ENCODE measurements at regions not wholly inside any gene's neighbourhood (a gene's known extent, or its start where the extent isn't known, plus 50 kb on each side); places are given as distances from the start of the nearest gene placed in this dataset.

DNA sequence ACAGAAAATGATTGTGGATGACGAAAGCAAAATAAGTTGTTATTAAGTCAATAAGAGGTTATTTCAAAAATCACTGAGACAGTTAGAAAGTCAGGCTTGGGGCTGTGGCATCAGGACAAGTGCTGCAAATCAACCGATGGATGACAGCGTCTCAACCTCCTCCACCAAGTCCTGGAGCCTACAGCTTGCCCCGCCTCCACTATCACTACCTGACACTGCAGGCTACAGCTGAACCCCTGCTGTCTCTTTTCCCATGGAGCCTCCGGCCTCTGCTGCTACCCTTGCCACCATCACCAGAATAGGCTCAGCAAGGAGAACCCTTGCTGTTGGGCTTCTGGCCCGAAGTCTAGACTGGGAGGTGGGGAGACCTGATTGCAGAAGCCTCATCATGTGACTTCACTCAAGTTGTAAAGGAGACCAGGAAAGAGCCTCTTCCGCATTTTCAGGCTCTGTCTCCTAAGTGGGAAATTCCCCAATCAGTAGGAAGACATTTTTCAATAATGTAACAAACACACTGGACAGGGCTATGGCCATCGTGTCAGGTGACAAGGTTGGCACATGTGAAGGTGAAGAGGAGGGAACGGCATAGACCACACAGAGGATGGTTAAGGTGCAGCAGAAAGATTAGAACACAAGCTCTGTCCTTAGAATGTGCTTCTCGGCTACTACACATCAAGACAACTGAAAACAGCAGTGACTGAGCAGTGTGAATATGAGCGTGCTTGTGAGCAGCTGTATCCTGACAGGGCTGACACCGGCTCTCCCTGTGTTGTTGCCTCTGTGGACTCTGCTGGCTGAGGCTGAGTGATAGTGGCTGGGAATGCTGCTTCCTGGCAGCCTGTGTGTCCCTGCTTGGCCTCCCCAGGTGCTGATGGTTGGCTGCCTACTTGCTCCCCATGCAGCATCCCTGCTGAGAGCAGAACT is 660.7 kb downstream of the PTPRU start:
- no peak for DNase-seq (ENCODE audit: low spot score)
- ChIA-PET POLR2A (ENCODE audit: low non-redundant PET) (no interaction called here), CTCF (interaction anchor here (0.6 kb wide), 1 partner anchor 295 kb away, joined by 4 read pairs; no protein-coding TSS in a partner anchor)
- no peak overlapping the region for H3K27ac ChIP-seq
- TF ChIP-seq, protein P1, sequence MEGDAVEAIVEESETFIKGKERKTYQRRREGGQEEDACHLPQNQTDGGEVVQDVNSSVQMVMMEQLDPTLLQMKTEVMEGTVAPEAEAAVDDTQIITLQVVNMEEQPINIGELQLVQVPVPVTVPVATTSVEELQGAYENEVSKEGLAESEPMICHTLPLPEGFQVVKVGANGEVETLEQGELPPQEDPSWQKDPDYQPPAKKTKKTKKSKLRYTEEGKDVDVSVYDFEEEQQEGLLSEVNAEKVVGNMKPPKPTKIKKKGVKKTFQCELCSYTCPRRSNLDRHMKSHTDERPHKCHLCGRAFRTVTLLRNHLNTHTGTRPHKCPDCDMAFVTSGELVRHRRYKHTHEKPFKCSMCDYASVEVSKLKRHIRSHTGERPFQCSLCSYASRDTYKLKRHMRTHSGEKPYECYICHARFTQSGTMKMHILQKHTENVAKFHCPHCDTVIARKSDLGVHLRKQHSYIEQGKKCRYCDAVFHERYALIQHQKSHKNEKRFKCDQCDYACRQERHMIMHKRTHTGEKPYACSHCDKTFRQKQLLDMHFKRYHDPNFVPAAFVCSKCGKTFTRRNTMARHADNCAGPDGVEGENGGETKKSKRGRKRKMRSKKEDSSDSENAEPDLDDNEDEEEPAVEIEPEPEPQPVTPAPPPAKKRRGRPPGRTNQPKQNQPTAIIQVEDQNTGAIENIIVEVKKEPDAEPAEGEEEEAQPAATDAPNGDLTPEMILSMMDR (conservative IDR thresholded peaks at IDR 0.05; ENCODE audit: low read depth) = no peak

DNA sequence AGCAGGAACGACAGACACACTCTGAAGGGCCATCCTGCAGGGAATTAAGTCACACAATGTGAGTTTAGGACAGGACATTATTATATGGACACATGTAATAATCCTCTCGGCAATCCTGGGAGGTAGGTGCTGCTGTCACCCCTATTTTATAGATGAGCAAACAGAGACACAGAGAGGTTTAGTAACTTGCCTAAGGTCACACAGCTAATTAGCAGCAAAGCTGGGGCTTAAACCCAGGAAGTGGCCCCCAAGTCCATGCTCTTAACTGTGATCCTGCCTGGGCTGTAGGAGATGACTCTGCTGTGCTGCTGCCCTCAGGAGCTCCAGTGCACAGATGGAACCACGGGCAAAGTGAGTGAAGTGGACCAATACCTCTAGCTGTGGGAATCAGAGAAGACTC is 660.0 kb downstream of the PTPRU start:
- POLR2A ChIA-PET (ENCODE audit: low non-redundant PET) = no interaction called here
- no peak overlapping the region for H3K27ac ChIP-seq
- TF ChIP-seq, protein P1 (conservative IDR thresholded peaks at IDR 0.05; ENCODE audit: low read depth) = no peak
- CTCF ChIA-PET = no interaction called here
- no peak for DNase-seq (ENCODE audit: low spot score)

GRCh38 chr1:29895201-29895600 is 658.9 kb downstream of the PTPRU start:
- no peak overlapping the region for H3K27ac ChIP-seq
- no peak for DNase-seq (ENCODE audit: low spot score)
- POLR2A ChIA-PET (ENCODE audit: low non-redundant PET) = no interaction called here
- CTCF ChIA-PET = interaction anchor here (0.6 kb wide), 1 partner anchor 517 kb away, joined by 3 read pairs; no protein-coding TSS in a partner anchor
- TF ChIP-seq, protein P1 (conservative IDR thresholded peaks at IDR 0.05; ENCODE audit: low read depth) = no peak

- ChIA-PET POLR2A (ENCODE audit: low non-redundant PET) (no interaction called here), CTCF (no interaction called here)
- TF ChIP-seq, protein P1 (conservative IDR thresholded peaks at IDR 0.05; ENCODE audit: low read depth) = no peak
- no peak overlapping the region for H3K27ac ChIP-seq
- no peak for DNase-seq (ENCODE audit: low spot score)
Measured at GRCh38 chr1:29894311-29894710, 658.0 kb downstream of the PTPRU start.

- TF ChIP-seq, protein P1 (conservative IDR thresholded peaks at IDR 0.05; ENCODE audit: low read depth) = no peak
- ChIA-PET POLR2A (ENCODE audit: low non-redundant PET) (no interaction called here), CTCF (no interaction called here)
- no peak overlapping the region for H3K27ac ChIP-seq
- DNase-seq (ENCODE audit: low spot score) = no peak
Measured at GRCh38 chr1:29893806-29894205, 657.5 kb downstream of the PTPRU start.

- ChIA-PET POLR2A (ENCODE audit: low non-redundant PET) (no interaction called here), CTCF (no interaction called here)
- no peak overlapping the region for H3K27ac ChIP-seq
- TF ChIP-seq, protein P1 (conservative IDR thresholded peaks at IDR 0.05; ENCODE audit: low read depth) = no peak
- DNase-seq (ENCODE audit: low spot score) = no peak
Measured at GRCh38 chr1:29893046-29893723, 656.9 kb downstream of the PTPRU start.

Data from RWPE1 (cell line).